Activated naive CD4-positive, alpha-beta T cell treated with anti-CD3 and anti-CD28 coated beads, Interleukin-2, amount 50 U/mL, for 16 hours (primary cell): ENCODE measurements at regions not wholly inside any gene's neighbourhood (a gene's known extent, or its start where the extent isn't known, plus 50 kb on each side); places are given as distances from the start of the nearest gene placed in this dataset.

ENCODE experiments used
- DNase-seq: peaks from one replicate; pipeline ENCODE4 v3.0.0-alpha.2; 2020

- DNase-seq, result no peak
Measured at GRCh38 chr12:126663304-126664094, 1598.3 kb downstream of the AACS start.

- DNase-seq, result no peak
Measured at GRCh38 chr12:126667339-126667738, 1599.6 kb upstream of the TMEM132C start.

- no peak for DNase-seq
Measured at GRCh38 chr12:126668538-126668937, 1598.4 kb upstream of the TMEM132C start.

GRCh38 chr12:126668961-126669360 lies 1598.0 kb upstream of the TMEM132C start:
- DNase-seq, result no peak

- no peak for DNase-seq
Measured at GRCh38 chr12:126676434-126676833, 1590.5 kb upstream of the TMEM132C start.

GRCh38 chr12:126681676-126682075 lies 1585.3 kb upstream of the TMEM132C start:
- no peak for DNase-seq

- no peak for DNase-seq
Measured at GRCh38 chr12:126684703-126685102, 1582.3 kb upstream of the TMEM132C start.

- DNase-seq, result no peak
Measured at GRCh38 chr12:126685636-126686035, 1581.3 kb upstream of the TMEM132C start.

- DNase-seq, result no peak
Measured at GRCh38 chr12:126688556-126688955, 1578.4 kb upstream of the TMEM132C start.

GRCh38 chr12:126700096-126700495 lies 1566.9 kb upstream of the TMEM132C start:
- no peak for DNase-seq

- DNase-seq, result no peak
Measured at GRCh38 chr12:126704609-126705008, 1562.4 kb upstream of the TMEM132C start.

GRCh38 chr12:126706300-126706699 lies 1560.7 kb upstream of the TMEM132C start:
- DNase-seq, result no peak

GRCh38 chr12:126708492-126708896 lies 1558.5 kb upstream of the TMEM132C start:
- no peak for DNase-seq

- DNase-seq, result no peak
Measured at GRCh38 chr12:126718365-126718764, 1548.6 kb upstream of the TMEM132C start.

- no peak for DNase-seq
Measured at GRCh38 chr12:126719912-126720705, 1546.9 kb upstream of the TMEM132C start.

GRCh38 chr12:126726481-126727217 lies 1540.3 kb upstream of the TMEM132C start:
- no peak for DNase-seq

GRCh38 chr12:126727218-126728075 lies 1539.5 kb upstream of the TMEM132C start:
- no peak for DNase-seq

GRCh38 chr12:126734296-126734695 lies 1532.7 kb upstream of the TMEM132C start:
- DNase-seq, result no peak

- no peak for DNase-seq
Measured at GRCh38 chr12:126734710-126735109, 1532.3 kb upstream of the TMEM132C start.

GRCh38 chr12:126741536-126742240 lies 1525.3 kb upstream of the TMEM132C start:
- DNase-seq, result no peak

- no peak for DNase-seq
Measured at GRCh38 chr12:126742241-126742641, 1524.7 kb upstream of the TMEM132C start.
